Body of pancreas (tissue), 4 donors: ENCODE measurements at regions not wholly inside any gene's neighbourhood (a gene's known extent, or its start where the extent isn't known, plus 50 kb on each side); places are given as distances from the start of the nearest gene placed in this dataset.
"Not testable (repeated sequence)": the region's sequence is repeated elsewhere in the genome, so short reads cannot be mapped to it uniquely, and the experiment has no call there.

Experiments used
- ATAC-seq: fragments of 150-250 bp; one replicate; pipeline ENCODE4 v1.9.1; 2016
- DNase-seq, 4 donors: peaks; one replicate each; pipeline ENCODE4 v3.0.0-alpha.2; 2019
- H3K27ac ChIP-seq, 4 donors: fragments of 200-600 bp; sonication (generic); 1 replicate in 3 of 4; 2 replicates in 1 of 4; pipeline versions ENCODE4 v1.5.1 to v1.6.1; 2016 to 2019; ENCODE audit warnings: mild to moderate bottlenecking in 1 of 4, mixed read lengths in 1 of 4, moderate library complexity in 1 of 4
- H3K27me3 ChIP-seq, 2 donors: fragments of 200-600 bp; sonication (generic); one replicate each; pipeline ENCODE4 v1.6.0; 2016; ENCODE audit warnings: mild to moderate bottlenecking in 1 of 2
- H3K36me3 ChIP-seq, 2 donors: fragments of 200-600 bp; sonication (generic); replicated peaks in 1 of 2; 2 replicates each; pipeline ENCODE4 v1.5.1; 2016; ENCODE audit warnings: low read depth in 2 of 2; ENCODE audit not compliant: insufficient read depth in 1 of 2
- H3K4me1 ChIP-seq: fragments of 200-600 bp; sonication (generic); one replicate; pipeline ENCODE4 v1.6.0; 2016
- H3K4me3 ChIP-seq, 2 donors: fragments of 200-600 bp; sonication (generic); 1 replicate in 1 of 2; 2 replicates in 1 of 2; pipeline ENCODE4 v1.5.1; 2016 to 2019
- H3K9me3 ChIP-seq, 3 donors: fragments of 200-600 bp; sonication (generic); 1 replicate in 2 of 3; 2 replicates in 1 of 3; pipeline ENCODE4 v1.5.1; 2016
- CTCF ChIP-seq, 7 experiments: fragments of 450-650 bp in 4 of 7; fragments of 200-600 bp in 3 of 7; sonication (generic) in 3 of 7; IDR thresholded peaks; one replicate each; pipeline ENCODE4 v1.5.1; 2016 to 2019; ENCODE audit warnings: antibody characterized with exemption in 7 of 7
- POLR2A ChIP-seq, 3 donors: fragments of 450-650 bp; IDR thresholded peaks; one replicate each; pipeline ENCODE4 v1.6.1; 2016; ENCODE audit warnings: antibody characterized with exemption in 3 of 3, mild to moderate bottlenecking in 2 of 3
- WGBS, 2 donors: methylation state at CpG; one replicate each; pipeline ENCODE4 v1.1.5; 2017; 5-methylcytosine and 5-hydroxymethylcytosine counted together
- intact Hi-C: fragments of 100-400 bp; cut with DNase I; formaldehyde crosslinking; loops from one replicate; pipeline ENCODE4 v1.15.1; 2023

DNA sequence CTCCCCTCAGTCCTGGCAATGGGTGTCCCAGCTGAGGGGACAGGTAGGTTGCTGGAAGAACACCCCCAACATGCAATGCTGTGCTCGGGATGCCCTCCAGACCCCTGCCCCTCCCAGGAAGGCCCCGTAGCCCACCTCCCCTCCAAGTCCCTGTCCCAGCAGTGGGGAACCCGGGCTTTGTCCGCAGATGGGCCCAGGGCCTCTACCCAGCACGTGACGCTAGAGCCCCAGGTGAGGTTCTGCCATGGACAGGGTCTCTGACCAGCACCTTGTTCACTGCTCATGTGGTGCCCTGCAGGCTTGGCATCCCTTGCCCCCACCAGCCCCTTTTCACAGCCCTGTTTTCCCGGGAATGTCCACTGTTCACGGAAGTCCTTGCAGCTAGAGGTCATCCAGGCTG, 220.0 kb upstream of the SGCG start:
- DNase-seq, result no peak
- 73 to 78% methylated on average over 7 to 8 of the region's 8 CpGs for WGBS, 2 donors
- Histone ChIP-seq H3K9me3 (no peaks in the 10 kb centered on the region), H3K27ac (no peak overlapping the region), H3K27me3 (no peaks in the 10 kb centered on the region), H3K4me3 (no peak overlapping the region), H3K4me1 (no peaks in the 10 kb centered on the region), H3K36me3 (no peaks in the 10 kb centered on the region)
- no peak for TF ChIP-seq POLR2A (IDR thresholded peaks at IDR 0.05)
- no peak for TF ChIP-seq CTCF (IDR thresholded peaks at IDR 0.05)
- intact Hi-C loops, result no loop called here
- ATAC-seq, result no peak

- H3K4me1 ChIP-seq, ATAC-seq, H3K9me3 ChIP-seq, intact Hi-C loops, DNase-seq, H3K27ac ChIP-seq, H3K4me3 ChIP-seq, H3K36me3 ChIP-seq, H3K27me3 ChIP-seq: not testable (repeated sequence)
- 51 to 73% methylated on average over 8 to 14 of the region's 14 CpGs for WGBS, 2 donors
These were observed 219.4 kb upstream of the SGCG start for GRCh38 chr13:22961342-22961741.

- Histone ChIP-seq H3K9me3 (no peaks in the 10 kb centered on the region), H3K27ac (no peak overlapping the region), H3K27me3 (no peaks in the 10 kb centered on the region), H3K36me3 (no peaks in the 10 kb centered on the region), H3K4me1 (no peaks in the 10 kb centered on the region), H3K4me3 (no peak overlapping the region)
- TF ChIP-seq POLR2A (IDR thresholded peaks at IDR 0.05) (no peak), CTCF (IDR thresholded peaks at IDR 0.05) (no peak)
- WGBS, 2 donors, result 62 to 67% methylated on average over 12 to 14 of the region's 16 CpGs
- ATAC-seq, result no peak
- DNase-seq, result no peak
- intact Hi-C loops, result no loop called here
These were observed 218.8 kb upstream of the SGCG start for GRCh38 chr13:22961835-22962537.

- DNase-seq, intact Hi-C loops, H3K9me3 ChIP-seq, H3K36me3 ChIP-seq, ATAC-seq, H3K4me3 ChIP-seq, H3K27me3 ChIP-seq, H3K27ac ChIP-seq, H3K4me1 ChIP-seq: not testable (repeated sequence)
- 47 to 56% methylated on average over 7 to 8 of the region's 8 CpGs for WGBS, 2 donors
These were observed 217.3 kb upstream of the SGCG start for GRCh38 chr13:22963384-22964053.

- no peaks in the 10 kb centered on the region for H3K9me3 ChIP-seq
- H3K27ac ChIP-seq, result no peak overlapping the region
- DNase-seq (no peak), ATAC-seq (no peak)
- H3K4me1 ChIP-seq, result no peaks in the 10 kb centered on the region
- no peaks in the 10 kb centered on the region for H3K36me3 ChIP-seq
- intact Hi-C loops, result no loop called here
- 40 to 54% methylated on average over 1 to 12 of the region's 12 CpGs for WGBS, 2 donors
- H3K4me3 ChIP-seq, result no peak overlapping the region
- H3K27me3 ChIP-seq, result no peaks in the 10 kb centered on the region
- TF ChIP-seq CTCF (IDR thresholded peaks at IDR 0.05), result no peak
- no peak for TF ChIP-seq POLR2A (IDR thresholded peaks at IDR 0.05)
These were observed 216.4 kb upstream of the SGCG start for GRCh38 chr13:22964245-22964966.

DNA sequence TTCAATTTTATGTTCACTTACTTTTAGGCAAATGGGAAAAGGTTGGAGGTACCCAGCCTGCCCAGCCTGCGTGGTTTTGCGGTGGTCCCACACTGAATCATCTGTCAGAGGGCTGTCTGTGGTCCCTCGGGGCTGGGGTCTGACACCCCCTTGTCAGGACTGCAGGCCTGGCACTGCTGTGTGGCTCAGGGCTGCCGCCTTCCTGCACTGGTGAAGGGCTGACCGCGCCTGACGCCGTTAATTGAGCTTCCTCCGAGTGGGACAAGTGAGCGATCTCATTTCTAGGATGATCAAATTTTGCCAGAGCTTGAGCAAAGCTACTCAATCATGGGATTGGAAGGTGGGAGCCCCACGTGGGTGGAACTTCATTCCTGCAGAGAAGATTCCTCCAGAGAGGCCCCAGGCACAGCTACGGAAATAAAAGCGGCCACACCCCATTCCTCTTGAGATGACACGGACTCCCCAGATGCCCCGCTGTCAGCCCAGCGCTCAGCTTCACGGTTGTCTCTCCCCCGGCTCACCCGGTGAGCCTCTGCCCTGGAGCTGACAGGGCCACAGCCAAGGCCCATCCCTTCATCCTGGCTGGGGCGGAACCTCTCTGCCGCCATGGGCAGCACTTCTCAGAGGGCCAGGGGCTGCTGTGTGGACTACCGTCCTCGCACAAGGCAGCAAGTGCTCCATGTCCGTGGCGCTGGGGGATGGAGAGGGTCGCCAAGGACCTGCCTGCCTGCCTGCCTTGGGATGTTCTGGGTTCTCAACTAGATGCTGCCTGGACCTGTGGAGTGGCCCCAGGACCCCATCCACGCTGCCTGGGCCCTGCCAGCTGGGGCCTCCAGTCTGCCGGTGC, 215.5 kb upstream of the SGCG start:
- H3K4me3 ChIP-seq, DNase-seq, intact Hi-C loops, ATAC-seq, H3K27me3 ChIP-seq, H3K36me3 ChIP-seq, H3K27ac ChIP-seq, H3K4me1 ChIP-seq, H3K9me3 ChIP-seq: not testable (repeated sequence)
- WGBS, 2 donors, result 65 to 72% methylated on average over 21 of the region's 28 CpGs

DNA sequence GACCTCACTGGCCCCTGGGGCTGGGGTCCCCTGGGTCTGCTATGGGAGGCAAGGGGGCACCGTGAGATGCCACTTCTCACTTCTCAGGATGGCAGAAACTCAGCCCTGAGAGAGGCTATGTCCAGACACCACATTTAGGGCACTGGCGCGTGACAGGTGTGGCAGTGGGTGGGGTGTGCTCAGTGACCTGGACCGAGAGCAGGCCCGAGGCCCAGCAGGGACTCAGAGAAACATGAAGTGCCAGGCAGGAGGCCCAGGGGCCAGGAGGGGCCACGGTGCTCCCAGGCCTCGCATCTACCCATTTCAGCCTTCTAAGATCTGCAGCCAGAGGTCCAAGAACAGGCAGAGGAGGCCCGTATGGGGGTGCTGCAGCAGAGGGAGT, 214.9 kb upstream of the SGCG start:
- H3K27ac ChIP-seq, H3K36me3 ChIP-seq, H3K4me3 ChIP-seq, H3K4me1 ChIP-seq, H3K27me3 ChIP-seq, ATAC-seq, intact Hi-C loops, H3K9me3 ChIP-seq, DNase-seq: not testable (repeated sequence)
- 70 to 71% methylated on average over 2 to 7 of the region's 8 CpGs for WGBS, 2 donors

DNA sequence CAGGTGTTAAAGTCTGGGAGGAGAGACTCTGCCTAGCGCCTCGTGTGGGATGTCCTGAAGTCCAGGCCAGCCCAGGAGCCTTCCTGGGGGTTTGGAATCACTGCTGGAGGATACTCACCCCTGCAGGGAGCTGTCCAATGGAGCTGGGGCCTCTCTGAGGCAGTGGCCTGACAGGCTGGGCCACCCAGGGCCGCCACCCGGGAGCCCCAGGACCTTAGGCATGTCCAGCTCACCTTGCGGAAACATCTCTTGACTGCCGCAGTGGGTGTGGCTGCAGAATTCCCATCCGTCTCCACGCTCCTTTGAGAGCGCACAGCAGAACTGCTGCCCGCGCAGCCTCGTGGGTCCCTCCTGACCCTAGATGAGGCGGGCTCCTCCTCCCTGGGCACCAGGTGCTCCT, 214.0 kb upstream of the SGCG start:
- H3K27me3 ChIP-seq, intact Hi-C loops, H3K9me3 ChIP-seq, H3K4me3 ChIP-seq, DNase-seq, H3K36me3 ChIP-seq, H3K27ac ChIP-seq, H3K4me1 ChIP-seq, ATAC-seq: not testable (repeated sequence)
- 79 to 83% methylated on average over 7 to 8 of the region's 13 CpGs for WGBS, 2 donors
